H4 (cell line): ENCODE measurements at regions not wholly inside any gene's neighbourhood (a gene's known extent, or its start where the extent isn't known, plus 50 kb on each side); places are given as distances from the start of the nearest gene placed in this dataset.
"Not testable (repeated sequence)": the region's sequence is repeated elsewhere in the genome, so short reads cannot be mapped to it uniquely, and the experiment has no call there.

Source experiments
- DNase-seq: peaks from one replicate; pipeline ENCODE4 v3.0.0-alpha.2; 2015; ENCODE audit warnings: low spot score

- DNase-seq = no peak
Observed at GRCh38 chr15:63434576-63435186, 53.0 kb upstream of the CA12 start.

- DNase-seq = no peak
Observed at GRCh38 chr15:63435204-63435820, 53.7 kb upstream of the CA12 start.

- DNase-seq = no peak
Observed at GRCh38 chr15:63436341-63436740, 54.7 kb upstream of the CA12 start.

- DNase-seq = peak; percentile 78
Observed at GRCh38 chr15:63436872-63437375, 55.3 kb upstream of the CA12 start.

GRCh38 chr15:63439536-63440264 lies 58.1 kb upstream of the CA12 start:
- DNase-seq = no peak

- DNase-seq = no peak
Observed at GRCh38 chr15:63440265-63440648, 58.6 kb upstream of the CA12 start.

GRCh38 chr15:63440756-63441155 lies 59.1 kb upstream of the CA12 start:
- no peak for DNase-seq

- DNase-seq = no peak
Observed at GRCh38 chr15:63441266-63441665, 59.6 kb upstream of the CA12 start.

GRCh38 chr15:63442080-63442479 lies 60.4 kb upstream of the CA12 start:
- no peak for DNase-seq

- DNase-seq = no peak
Observed at GRCh38 chr15:63444611-63445010, 59.8 kb upstream of the USP3 start.

- DNase-seq = no peak
Observed at GRCh38 chr15:63446255-63446654, 58.1 kb upstream of the USP3 start.

- no peak for DNase-seq
Observed at GRCh38 chr15:63447017-63447676, 57.2 kb upstream of the USP3 start.

GRCh38 chr15:63448266-63448665 lies 56.1 kb upstream of the USP3 start:
- DNase-seq = no peak

GRCh38 chr15:63448872-63449555 lies 55.4 kb upstream of the USP3 start:
- DNase-seq = not testable (repeated sequence)

- DNase-seq = no peak
Observed at GRCh38 chr15:63449731-63450130, 54.7 kb upstream of the USP3 start.

- no peak for DNase-seq
Observed at GRCh38 chr15:63450884-63451225, 53.5 kb upstream of the USP3 start.

- DNase-seq = no peak
Observed at GRCh38 chr15:63451671-63452315, 52.6 kb upstream of the USP3 start.

GRCh38 chr15:63452552-63453136 lies 51.7 kb upstream of the USP3 start:
- no peak for DNase-seq

- no peak for DNase-seq
Observed at GRCh38 chr15:63453186-63453905, 51.0 kb upstream of the USP3 start.

- no peak for DNase-seq
Observed at GRCh38 chr15:63454503-63455211, 49.7 kb upstream of the USP3 start.
